ENCODE measurements at regions not wholly inside any gene's neighbourhood (a gene's known extent, or its start where the extent isn't known, plus 50 kb on each side); places are given as distances from the start of the nearest gene placed in this dataset.

DNA sequence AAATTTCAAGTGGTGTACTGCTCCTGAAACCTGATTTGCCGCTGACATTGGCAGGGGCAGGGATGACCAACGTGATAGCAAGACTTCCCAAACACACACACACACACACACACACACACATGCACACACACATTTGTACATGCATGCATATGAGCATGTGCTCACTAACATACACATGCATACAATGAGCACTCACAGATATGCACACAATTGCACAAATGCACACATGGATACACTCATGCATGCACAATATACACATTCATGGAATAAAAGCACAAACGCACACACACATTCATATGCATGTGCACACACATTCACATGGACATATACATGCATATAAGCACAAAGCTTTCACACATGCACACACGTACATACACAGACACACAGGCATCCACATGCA is 181.2 kb upstream of the ZNF618 start:
- Mint-ChIP-seq H3K27me3 (ENCODE audit: insufficient read depth) (no peaks in the 10 kb centered on the region), H3K36me3 (ENCODE audit: low read depth) (no peaks in the 10 kb centered on the region), H3K4me3 (no peak overlapping the region), H3K27ac (no peak overlapping the region), H3K9me3 (no peaks in the 10 kb centered on the region), H3K4me1 (ENCODE audit: low read depth) (no peaks in the 10 kb centered on the region)
- no peak for DNase-seq (ENCODE audit: low spot score)
- intact Hi-C loops (cut with micrococcal nuclease) = no loop called here

DNA sequence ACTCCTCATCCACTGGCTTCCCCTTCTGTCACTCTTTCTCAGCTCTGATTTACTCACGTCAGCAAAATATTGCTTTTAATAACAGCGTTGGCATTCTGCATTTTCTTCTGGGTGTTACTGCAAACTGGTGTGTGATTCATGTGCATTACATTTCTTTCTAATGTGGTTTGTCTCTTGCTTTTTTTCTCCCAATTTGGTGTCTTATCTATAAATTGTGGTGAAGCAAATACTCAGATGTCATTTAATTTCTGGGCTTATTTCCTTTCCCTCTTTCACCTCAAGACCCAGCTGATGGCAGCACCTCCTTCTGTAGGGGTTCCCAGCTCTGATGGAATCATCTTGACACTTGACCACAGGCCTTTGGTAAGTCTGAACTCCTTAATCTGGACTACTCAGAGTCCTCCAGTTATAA is 180.7 kb upstream of the ZNF618 start:
- Mint-ChIP-seq H3K9me3 (no peaks in the 10 kb centered on the region), H3K27ac (no peak overlapping the region), H3K27me3 (ENCODE audit: insufficient read depth) (no peaks in the 10 kb centered on the region), H3K4me1 (ENCODE audit: low read depth) (no peaks in the 10 kb centered on the region), H3K4me3 (no peak overlapping the region), H3K36me3 (ENCODE audit: low read depth) (no peaks in the 10 kb centered on the region)
- intact Hi-C loops (cut with micrococcal nuclease) = no loop called here
- no peak for DNase-seq (ENCODE audit: low spot score)

DNA sequence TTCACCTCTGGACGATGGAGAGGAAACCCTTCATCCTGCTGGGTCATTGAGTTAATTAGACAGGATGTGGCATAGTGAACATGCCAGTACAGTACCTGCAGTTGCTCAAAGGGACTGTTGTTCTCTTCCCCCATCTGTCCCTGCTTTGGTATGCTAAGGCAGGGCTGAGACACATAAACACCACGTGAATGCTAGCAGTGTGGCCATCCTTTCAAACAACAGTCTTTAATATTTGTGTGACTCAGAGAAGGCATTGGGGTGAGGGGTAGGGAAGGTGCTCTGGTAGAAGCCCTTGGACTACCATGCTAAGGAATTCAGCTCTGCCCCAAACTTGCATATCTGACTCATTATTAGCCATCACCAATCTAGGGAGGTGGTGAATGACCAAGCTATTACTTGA is 180.2 kb upstream of the ZNF618 start:
- H3K4me3 Mint-ChIP-seq = no peak overlapping the region
- no peaks in the 10 kb centered on the region for H3K4me1 Mint-ChIP-seq (ENCODE audit: low read depth)
- intact Hi-C loops (cut with micrococcal nuclease) = no loop called here
- DNase-seq (ENCODE audit: low spot score) = no peak
- no peak overlapping the region for H3K27ac Mint-ChIP-seq
- H3K27me3 Mint-ChIP-seq (ENCODE audit: insufficient read depth) = no peaks in the 10 kb centered on the region
- H3K9me3 Mint-ChIP-seq = no peaks in the 10 kb centered on the region
- no peaks in the 10 kb centered on the region for H3K36me3 Mint-ChIP-seq (ENCODE audit: low read depth)

DNA sequence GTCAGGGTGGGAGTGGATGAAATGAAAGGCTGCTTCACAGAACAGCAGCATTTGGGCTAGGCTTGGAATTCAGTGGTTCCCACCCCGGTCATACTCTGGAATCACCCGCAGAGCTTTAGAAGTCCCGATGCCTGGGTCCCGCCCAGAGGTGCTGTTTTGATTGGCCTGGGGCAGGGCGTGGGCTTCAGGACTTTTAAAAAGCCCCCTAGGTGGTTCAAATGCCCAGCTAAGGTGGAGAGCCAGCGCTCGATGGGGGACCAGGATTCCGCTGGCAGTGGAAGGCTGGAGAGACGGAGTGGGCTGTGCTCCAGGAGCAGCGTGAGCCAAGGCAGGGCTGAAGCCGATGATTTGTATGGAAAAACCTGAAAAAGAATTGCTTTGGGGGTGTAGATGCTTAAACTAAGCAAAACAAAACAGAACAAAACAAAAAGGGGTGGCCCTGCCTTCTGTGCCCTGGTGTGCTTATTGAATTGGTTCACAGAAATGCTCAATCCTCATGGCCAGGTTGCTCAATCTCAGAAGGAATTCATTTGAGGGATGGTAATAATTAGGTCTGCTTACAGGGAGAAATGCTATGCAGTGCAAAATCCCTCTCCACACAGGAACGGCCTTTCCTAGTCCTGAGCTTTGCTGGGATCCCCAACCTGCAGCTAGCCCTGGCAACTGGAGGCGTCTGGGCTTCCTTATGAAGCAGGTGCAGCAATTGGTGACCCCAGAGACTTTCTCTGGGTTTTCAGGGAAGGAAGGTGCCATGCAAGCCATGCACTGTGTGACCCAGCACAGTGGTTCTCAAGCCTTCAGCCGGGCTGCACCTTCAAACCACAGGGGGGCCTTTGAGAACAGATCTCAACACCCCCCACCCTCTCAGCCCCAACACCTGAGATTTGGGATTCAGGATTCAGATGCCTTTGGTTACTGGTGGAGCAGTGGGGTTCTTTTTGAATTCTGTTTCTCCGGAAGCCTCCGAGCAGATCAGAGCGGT is 174.0 kb upstream of the ZNF618 start:
- Mint-ChIP-seq H3K36me3 (ENCODE audit: low read depth) (no peaks in the 10 kb centered on the region), H3K4me1 (ENCODE audit: low read depth) (no peaks in the 10 kb centered on the region), H3K4me3 (no peak overlapping the region), H3K27ac (no peak overlapping the region), H3K27me3 (ENCODE audit: insufficient read depth) (no peaks in the 10 kb centered on the region), H3K9me3 (peaks cover 4% of the 10 kb centered on the region)
- intact Hi-C loops (cut with micrococcal nuclease) = no loop called here
- DNase-seq (ENCODE audit: low spot score) = no peak

DNA sequence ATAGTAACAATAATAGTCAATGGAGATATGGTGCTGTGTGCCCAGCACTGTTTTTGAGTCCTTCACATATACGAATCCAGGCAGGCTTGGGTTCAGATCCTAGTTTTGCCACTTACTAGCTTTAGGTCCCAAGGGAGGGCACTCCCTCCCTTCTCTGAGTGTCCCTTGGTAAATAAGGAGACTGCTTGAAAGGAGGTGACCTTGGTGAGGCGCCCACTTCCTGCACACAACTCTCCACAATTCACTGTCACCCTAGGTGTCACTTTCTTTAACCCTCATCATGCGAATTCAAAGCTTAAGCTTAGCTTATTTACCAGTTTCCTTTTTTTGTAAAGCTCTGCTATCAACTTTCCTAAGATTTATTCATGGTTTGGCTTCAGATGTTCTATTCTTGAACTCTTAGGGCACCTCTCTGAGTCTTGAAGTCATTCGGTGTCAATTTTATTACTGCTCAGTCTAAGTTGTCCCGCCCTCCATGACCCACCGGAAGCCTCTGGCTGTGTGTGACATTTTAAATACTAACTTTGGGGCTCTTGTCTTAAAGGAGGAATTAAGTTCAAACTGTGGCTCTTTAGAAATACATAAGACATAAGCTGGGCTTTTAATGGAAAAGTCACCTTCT is 170.7 kb upstream of the ZNF618 start:
- no peak overlapping the region for H3K27ac Mint-ChIP-seq
- no peaks in the 10 kb centered on the region for H3K4me1 Mint-ChIP-seq (ENCODE audit: low read depth)
- no peak for DNase-seq (ENCODE audit: low spot score)
- intact Hi-C loops (cut with micrococcal nuclease) = no loop called here
- H3K4me3 Mint-ChIP-seq = no peak overlapping the region
- no peaks in the 10 kb centered on the region for H3K36me3 Mint-ChIP-seq (ENCODE audit: low read depth)
- no peaks in the 10 kb centered on the region for H3K27me3 Mint-ChIP-seq (ENCODE audit: insufficient read depth)
- peaks cover 14% of the 10 kb centered on the region for H3K9me3 Mint-ChIP-seq

DNA sequence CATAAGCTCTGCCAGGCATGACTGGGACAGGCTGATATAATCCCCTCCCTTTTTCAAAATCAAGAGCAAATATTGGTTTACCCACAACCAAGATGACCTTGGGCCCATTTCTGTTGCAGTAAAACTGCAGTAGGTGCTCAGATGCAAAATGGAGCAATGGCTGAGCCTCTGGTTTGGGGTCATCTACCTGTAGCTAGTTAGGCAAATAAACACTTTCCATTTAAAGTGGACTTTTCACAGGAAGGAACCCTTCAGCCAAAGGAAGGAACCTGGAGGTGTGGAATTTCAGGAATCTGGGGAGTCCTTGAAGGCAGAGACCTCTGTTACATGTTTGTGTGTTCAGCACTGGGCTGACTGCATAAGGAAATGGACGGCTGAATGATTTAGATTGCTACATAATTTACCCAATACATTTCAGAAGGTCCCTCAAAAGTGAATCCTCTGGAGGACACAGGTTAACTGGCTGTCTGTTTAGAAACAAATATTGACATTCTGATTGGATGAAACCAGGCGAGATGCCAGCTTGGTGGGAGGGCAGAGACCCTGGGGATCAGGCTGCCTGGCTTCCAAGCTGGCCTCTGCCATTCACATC is 170.1 kb upstream of the ZNF618 start:
- Mint-ChIP-seq H3K4me3 (no peak overlapping the region), H3K36me3 (ENCODE audit: low read depth) (no peaks in the 10 kb centered on the region), H3K27me3 (ENCODE audit: insufficient read depth) (no peaks in the 10 kb centered on the region), H3K4me1 (ENCODE audit: low read depth) (no peaks in the 10 kb centered on the region), H3K27ac (no peak overlapping the region), H3K9me3 (peaks cover 14% of the 10 kb centered on the region)
- intact Hi-C loops (cut with micrococcal nuclease) = no loop called here
- DNase-seq (ENCODE audit: low spot score) = no peak

DNA sequence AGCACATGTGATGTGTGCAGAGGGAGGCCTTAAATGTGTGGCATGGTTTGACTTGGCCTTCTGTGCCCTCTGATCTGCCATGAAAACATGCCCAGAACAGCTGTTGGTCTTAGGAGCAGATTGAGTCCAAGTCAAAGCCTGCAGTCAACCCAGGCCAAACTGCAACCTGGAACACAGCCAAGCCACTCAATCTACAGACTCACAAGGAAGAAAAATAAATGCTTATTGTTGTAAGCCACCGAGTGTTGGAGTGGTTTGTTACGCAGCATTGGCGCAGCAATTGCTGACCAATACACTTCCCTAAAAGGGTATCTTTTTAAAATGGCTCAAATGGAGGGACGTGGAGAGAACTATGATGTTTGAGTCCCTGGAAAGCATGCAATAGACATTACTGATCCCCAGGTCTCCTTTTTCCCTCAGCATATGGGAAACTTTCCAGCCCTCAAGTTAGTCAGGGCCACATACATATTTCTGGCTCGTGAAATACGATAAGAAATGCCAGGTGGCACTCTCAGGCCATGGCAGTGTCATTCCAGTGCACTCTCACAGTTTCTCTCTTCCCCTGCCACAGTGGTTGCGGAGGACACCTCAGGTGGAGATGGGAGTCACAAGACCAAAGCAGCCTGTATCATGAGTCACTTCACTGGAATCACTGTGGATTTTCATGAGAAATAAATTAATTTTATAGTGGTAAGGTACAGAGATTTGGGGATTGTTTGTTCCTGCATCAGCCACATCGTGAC is 168.0 kb upstream of the ZNF618 start:
- Mint-ChIP-seq H3K4me1 (ENCODE audit: low read depth) (no peaks in the 10 kb centered on the region), H3K9me3 (peaks cover 14% of the 10 kb centered on the region), H3K4me3 (no peak overlapping the region), H3K27ac (no peak overlapping the region), H3K36me3 (ENCODE audit: low read depth) (no peaks in the 10 kb centered on the region), H3K27me3 (ENCODE audit: insufficient read depth) (no peaks in the 10 kb centered on the region)
- intact Hi-C loops (cut with micrococcal nuclease) = no loop called here
- DNase-seq (ENCODE audit: low spot score) = no peak

DNA sequence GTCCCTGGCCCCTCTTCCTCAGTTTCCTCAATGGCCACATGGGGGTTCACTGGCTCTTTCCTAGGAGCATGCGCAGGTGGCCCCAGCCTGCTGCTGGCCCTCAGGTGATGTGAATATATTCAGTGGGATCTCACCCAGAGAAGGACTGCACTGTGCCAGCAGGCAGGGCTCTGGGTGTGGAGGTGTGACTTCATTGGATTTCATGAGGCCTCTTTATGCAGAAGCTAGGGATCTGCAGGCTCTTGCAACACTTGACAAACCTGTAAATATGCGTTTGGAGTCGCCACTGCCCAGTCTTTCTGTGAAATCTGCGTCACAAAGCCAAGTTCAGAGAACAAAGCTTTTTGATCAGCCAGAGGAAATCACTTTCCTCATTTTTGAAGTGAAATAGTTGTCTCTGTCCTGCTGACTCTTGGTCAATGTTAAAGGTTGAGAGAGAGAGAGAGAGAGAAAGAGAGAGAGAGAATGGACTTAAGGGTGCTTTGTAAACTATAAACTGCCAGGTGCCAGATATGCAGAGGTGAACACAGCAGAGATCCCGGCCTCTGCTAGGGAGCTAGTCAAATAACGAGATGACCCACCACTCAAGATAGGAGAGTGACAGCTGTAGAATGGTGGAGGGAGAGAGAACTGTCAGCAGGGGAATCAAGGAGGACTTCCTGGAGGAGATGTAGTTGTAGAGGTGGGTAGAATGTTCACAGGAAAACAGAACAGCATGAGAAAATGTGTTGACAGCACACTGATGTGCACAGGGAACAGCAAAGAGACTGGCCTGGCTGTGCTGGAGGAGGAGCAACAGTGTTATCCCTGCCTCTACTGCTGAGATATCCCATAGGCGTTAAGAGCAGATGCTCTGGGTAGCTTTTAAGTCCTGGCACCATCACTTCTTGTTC is 167.0 kb upstream of the ZNF618 start:
- H3K9me3 Mint-ChIP-seq = peaks cover 14% of the 10 kb centered on the region
- no peak overlapping the region for H3K4me3 Mint-ChIP-seq
- no peak for DNase-seq (ENCODE audit: low spot score)
- H3K27ac Mint-ChIP-seq = no peak overlapping the region
- intact Hi-C loops (cut with micrococcal nuclease) = no loop called here
- no peaks in the 10 kb centered on the region for H3K27me3 Mint-ChIP-seq (ENCODE audit: insufficient read depth)
- H3K4me1 Mint-ChIP-seq (ENCODE audit: low read depth) = no peaks in the 10 kb centered on the region
- H3K36me3 Mint-ChIP-seq (ENCODE audit: low read depth) = no peaks in the 10 kb centered on the region

DNA sequence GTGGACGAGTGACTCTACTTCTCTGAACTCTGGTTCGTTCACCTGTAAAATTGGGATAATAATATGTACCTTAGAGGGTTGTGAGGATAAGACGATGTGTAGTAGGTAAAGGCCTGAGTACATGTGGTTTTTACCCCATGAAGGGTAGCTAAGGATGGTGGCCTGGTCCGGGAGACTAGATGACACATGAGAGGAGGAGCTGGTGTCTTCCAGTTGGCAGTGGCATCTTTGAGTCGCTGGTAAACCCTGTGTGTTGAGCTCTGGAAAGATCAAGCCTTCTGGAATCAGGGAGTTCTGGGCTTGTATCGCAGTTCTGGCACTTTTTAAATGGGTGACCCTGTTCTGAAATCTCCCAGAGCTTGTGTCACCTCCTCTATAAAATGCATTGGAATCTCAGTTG is 166.4 kb upstream of the ZNF618 start:
- Mint-ChIP-seq H3K36me3 (ENCODE audit: low read depth) (no peaks in the 10 kb centered on the region), H3K4me1 (ENCODE audit: low read depth) (no peaks in the 10 kb centered on the region), H3K27ac (no peak overlapping the region), H3K9me3 (peaks cover 14% of the 10 kb centered on the region), H3K4me3 (no peak overlapping the region), H3K27me3 (ENCODE audit: insufficient read depth) (peaks cover 2% of the 10 kb centered on the region)
- intact Hi-C loops (cut with micrococcal nuclease) = no loop called here
- DNase-seq (ENCODE audit: low spot score) = no peak

DNA sequence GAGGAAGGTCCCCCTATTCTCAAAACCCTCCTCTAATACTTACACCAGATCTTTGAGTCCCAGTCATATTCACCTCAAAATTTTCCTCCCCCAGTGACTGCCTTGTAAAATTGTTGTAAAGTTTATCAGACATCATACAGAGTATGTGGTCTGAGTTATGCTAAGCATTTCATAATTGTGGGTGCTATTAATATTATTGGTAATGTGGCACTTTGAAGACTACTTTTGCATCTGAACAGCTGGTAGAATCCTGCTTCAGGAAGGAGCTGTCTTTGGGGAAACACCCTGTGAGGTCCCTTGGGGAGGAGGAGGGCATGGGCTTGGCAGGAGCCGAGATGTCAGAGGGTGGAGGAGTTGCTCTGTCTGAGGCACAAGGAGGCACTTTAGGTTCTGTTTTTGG is 164.9 kb upstream of the ZNF618 start:
- Mint-ChIP-seq H3K27me3 (ENCODE audit: insufficient read depth) (peaks cover 2% of the 10 kb centered on the region), H3K4me1 (ENCODE audit: low read depth) (no peaks in the 10 kb centered on the region), H3K36me3 (ENCODE audit: low read depth) (no peaks in the 10 kb centered on the region), H3K4me3 (no peak overlapping the region), H3K9me3 (peaks cover 14% of the 10 kb centered on the region), H3K27ac (no peak overlapping the region)
- intact Hi-C loops (cut with micrococcal nuclease) = no loop called here
- DNase-seq (ENCODE audit: low spot score) = no peak

DNA sequence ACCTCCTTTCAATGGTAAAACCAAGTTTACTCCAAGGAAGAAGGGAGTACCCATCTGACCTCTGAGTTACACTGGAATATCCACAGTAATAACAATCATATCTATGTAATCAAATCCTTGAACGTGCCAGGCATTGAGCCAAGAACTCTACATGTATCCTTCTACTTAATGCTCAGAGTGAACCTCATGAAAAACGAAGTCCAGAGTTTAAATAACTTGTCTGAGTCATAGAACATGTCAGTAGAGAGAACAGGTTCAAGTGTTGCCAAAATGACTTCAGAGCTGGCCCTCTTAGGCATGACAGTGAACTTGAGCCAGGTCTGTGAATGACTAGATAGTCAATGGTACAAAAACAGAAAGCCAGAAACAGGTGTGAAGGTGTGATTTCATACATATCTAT is 164.1 kb upstream of the ZNF618 start:
- intact Hi-C loops (cut with micrococcal nuclease) = no loop called here
- H3K9me3 Mint-ChIP-seq = peaks cover 10% of the 10 kb centered on the region

DNA sequence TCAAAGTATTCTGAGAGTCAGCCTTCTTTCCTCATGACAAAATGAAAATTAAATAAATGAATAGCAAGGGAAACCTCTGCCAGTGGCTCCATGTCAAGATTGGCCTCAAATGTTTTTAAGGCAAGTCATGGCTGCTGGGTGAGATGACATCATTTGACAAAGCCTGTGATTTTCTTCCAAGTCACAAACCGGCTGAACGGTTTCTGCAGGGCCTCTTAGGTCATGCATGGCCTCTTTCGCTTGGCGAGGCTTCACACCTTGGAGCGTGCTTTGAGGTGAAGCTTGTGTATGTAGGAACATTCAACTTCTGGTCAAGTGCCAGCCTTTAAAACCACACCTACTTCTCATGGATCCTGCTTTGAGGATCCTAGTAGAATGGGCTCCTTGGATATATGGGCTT is 161.0 kb upstream of the ZNF618 start:
- H3K4me1 Mint-ChIP-seq (ENCODE audit: low read depth) = no peaks in the 10 kb centered on the region
- DNase-seq (ENCODE audit: low spot score) = no peak
- no peaks in the 10 kb centered on the region for H3K36me3 Mint-ChIP-seq (ENCODE audit: low read depth)
- H3K27me3 Mint-ChIP-seq (ENCODE audit: insufficient read depth) = peaks cover 2% of the 10 kb centered on the region
- no peaks in the 10 kb centered on the region for H3K9me3 Mint-ChIP-seq
- no peak overlapping the region for H3K27ac Mint-ChIP-seq
- H3K4me3 Mint-ChIP-seq = no peak overlapping the region
- intact Hi-C loops (cut with micrococcal nuclease) = no loop called here

More for the DNA sequence above, 164.1 kb upstream of the ZNF618 start:
- H3K4me1 Mint-ChIP-seq (ENCODE audit: low read depth) = no peaks in the 10 kb centered on the region
- H3K4me3 Mint-ChIP-seq = no peak overlapping the region
- H3K27ac Mint-ChIP-seq = no peak overlapping the region
- peaks cover 2% of the 10 kb centered on the region for H3K27me3 Mint-ChIP-seq (ENCODE audit: insufficient read depth)
- no peaks in the 10 kb centered on the region for H3K36me3 Mint-ChIP-seq (ENCODE audit: low read depth)
- no peak for DNase-seq (ENCODE audit: low spot score)

All from activated T-helper 1 cell treated with anti-CD3 and anti-CD28 coated beads, Interleukin-12 subunit alpha, Interleukin-12 subunit beta, Interleukin-2, Interleukin-4 antibody, amounts not matched to agents 30 ng/mL and 10 ng/mL and 1 ng/mL, durations not matched to agents 14 hours and 24 hours and 36 hours (primary cell).